Nephron progenitor cell (in vitro differentiated cells): ENCODE measurements at regions not wholly inside any gene's neighbourhood (a gene's known extent, or its start where the extent isn't known, plus 50 kb on each side); places are given as distances from the start of the nearest gene placed in this dataset.

ENCODE experiments used
- DNase-seq: peaks from one replicate; pipeline ENCODE4 v3.0.0; 2021
- H3K27ac Mint-ChIP-seq: 2 replicates; pipeline ENCODE4 v1.8.0; 2021; ENCODE audit warnings: mild to moderate bottlenecking, moderate library complexity, mixed read lengths
- H3K27me3 Mint-ChIP-seq: 2 replicates; pipeline ENCODE4 v1.8.0; 2021; ENCODE audit warnings: mild to moderate bottlenecking, low read depth, mixed read lengths; ENCODE audit not compliant: poor library complexity
- H3K36me3 Mint-ChIP-seq: 2 replicates; pipeline ENCODE4 v1.8.0; 2021; ENCODE audit warnings: low read depth, mixed read lengths
- H3K4me1 Mint-ChIP-seq: 2 replicates; pipeline ENCODE4 v1.8.0; 2021; ENCODE audit warnings: mixed read lengths
- H3K4me3 Mint-ChIP-seq: 2 replicates; pipeline ENCODE4 v1.8.0; 2021; ENCODE audit warnings: mild to moderate bottlenecking, moderate library complexity, mixed read lengths
- H3K9me3 Mint-ChIP-seq: 2 replicates; pipeline ENCODE4 v1.8.0; 2021; ENCODE audit warnings: mild to moderate bottlenecking, moderate library complexity, mixed read lengths
- TF ChIP-seq, protein P1 (sequence below): fragments of 200-600 bp; sonication (generic); IDR thresholded peaks from 2 replicates; pipeline ENCODE4 v1.5.0; 2021; ENCODE audit warnings: antibody characterized with exemption

DNA sequence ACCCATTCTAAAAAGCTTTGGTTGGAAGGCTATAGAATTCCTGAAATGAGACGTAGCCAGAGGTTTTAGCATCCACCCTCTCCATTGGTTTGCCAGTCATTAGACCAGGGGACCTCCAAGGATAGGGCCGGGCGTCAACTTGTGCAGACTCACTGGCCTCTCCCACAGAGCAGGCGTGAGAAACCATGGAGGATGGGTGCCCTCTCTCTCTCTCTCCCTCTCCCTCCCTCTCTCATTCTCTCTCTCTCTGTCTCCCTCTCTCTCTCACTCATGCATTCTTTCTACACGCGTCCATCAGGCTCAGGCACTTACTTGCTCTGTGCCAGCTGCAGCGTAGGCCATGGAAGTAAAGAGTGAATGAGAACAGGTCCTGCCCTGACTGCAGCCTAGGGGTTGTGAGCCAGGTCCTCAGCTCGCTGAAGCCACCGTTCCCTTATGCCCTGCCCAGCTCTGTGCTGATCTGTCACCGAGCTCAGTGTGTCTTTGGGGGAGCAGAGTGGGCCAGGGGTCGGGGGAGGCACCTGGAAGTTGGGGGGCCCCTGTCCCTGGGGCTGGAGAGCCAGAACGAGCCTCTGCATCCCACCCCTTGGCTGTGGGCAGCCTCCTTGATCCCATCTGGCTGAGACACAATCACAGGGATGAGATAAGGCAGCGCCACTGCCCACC is 304.4 kb upstream of the HS6ST1 start:
- TF ChIP-seq, protein P1, sequence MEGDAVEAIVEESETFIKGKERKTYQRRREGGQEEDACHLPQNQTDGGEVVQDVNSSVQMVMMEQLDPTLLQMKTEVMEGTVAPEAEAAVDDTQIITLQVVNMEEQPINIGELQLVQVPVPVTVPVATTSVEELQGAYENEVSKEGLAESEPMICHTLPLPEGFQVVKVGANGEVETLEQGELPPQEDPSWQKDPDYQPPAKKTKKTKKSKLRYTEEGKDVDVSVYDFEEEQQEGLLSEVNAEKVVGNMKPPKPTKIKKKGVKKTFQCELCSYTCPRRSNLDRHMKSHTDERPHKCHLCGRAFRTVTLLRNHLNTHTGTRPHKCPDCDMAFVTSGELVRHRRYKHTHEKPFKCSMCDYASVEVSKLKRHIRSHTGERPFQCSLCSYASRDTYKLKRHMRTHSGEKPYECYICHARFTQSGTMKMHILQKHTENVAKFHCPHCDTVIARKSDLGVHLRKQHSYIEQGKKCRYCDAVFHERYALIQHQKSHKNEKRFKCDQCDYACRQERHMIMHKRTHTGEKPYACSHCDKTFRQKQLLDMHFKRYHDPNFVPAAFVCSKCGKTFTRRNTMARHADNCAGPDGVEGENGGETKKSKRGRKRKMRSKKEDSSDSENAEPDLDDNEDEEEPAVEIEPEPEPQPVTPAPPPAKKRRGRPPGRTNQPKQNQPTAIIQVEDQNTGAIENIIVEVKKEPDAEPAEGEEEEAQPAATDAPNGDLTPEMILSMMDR: no peak
- H3K27ac Mint-ChIP-seq: no peak overlapping the region
- H3K9me3 Mint-ChIP-seq: no peaks in the 10 kb centered on the region
- H3K4me1 Mint-ChIP-seq: peaks cover 69% of the 10 kb centered on the region
- no peak for DNase-seq
- no peaks in the 10 kb centered on the region for H3K36me3 Mint-ChIP-seq
- H3K4me3 Mint-ChIP-seq: no peak overlapping the region
- H3K27me3 Mint-ChIP-seq: peaks cover 12% of the 10 kb centered on the region

GRCh38 chr2:128623776-128624761 is 305.4 kb upstream of the HS6ST1 start:
- no peak for DNase-seq
- peaks cover 73% of the 10 kb centered on the region for H3K4me1 Mint-ChIP-seq
- peak overlapping the region; percentile 66 for H3K27ac Mint-ChIP-seq
- TF ChIP-seq, protein P1: no peak
- H3K27me3 Mint-ChIP-seq: peaks cover 14% of the 10 kb centered on the region
- peak overlapping the region; percentile 12 for H3K4me3 Mint-ChIP-seq
- no peaks in the 10 kb centered on the region for H3K36me3 Mint-ChIP-seq
- no peaks in the 10 kb centered on the region for H3K9me3 Mint-ChIP-seq

DNA sequence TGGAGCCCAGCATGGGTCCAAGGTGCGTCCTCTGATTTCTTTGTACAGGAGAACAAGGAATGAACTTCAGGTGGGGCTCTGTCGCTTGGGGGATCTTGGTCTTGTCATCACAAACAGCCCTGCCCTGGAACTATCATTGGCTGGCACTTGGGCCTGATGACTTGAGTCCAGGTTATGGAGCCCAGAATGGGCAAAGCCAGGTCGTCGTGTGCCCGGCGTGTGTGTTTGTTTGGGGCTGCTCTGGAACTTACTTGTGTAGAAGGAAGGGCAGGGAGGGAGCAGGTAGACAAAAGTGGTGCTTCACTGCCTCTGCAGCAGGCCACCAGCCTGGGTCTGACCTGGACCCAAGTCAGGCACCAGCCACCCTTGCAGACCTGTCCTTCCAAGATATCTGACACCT is 306.3 kb upstream of the HS6ST1 start:
- Mint-ChIP-seq H3K36me3 (no peaks in the 10 kb centered on the region), H3K27me3 (peaks cover 17% of the 10 kb centered on the region), H3K9me3 (no peaks in the 10 kb centered on the region), H3K4me3 (no peak overlapping the region), H3K27ac (peak overlapping the region; percentile 36), H3K4me1 (peaks cover 77% of the 10 kb centered on the region)
- TF ChIP-seq, protein P1: no peak
- no peak for DNase-seq

DNA sequence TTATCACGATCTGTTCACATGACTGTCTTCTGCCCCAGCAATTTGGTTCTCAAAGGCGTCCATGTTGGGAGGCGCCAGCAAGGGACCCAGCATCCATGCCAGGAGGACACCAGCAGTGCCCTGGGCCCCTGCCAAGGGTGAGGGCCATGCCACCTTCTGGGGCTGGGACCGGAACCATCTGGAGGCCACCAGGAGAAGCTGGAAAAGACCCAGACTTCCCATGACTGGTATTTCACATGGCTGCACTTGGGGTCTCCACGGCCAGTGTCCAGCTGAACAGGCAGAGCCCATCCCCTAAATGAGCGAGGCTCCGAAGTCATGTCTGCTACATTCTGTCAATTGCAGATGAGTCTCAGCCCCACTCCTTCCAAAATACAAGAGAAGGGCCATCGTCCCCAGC is 306.8 kb upstream of the HS6ST1 start:
- H3K27ac Mint-ChIP-seq: no peak overlapping the region
- TF ChIP-seq, protein P1: no peak
- DNase-seq: no peak
- H3K4me1 Mint-ChIP-seq: peaks cover 77% of the 10 kb centered on the region
- H3K4me3 Mint-ChIP-seq: no peak overlapping the region
- no peaks in the 10 kb centered on the region for H3K36me3 Mint-ChIP-seq
- peaks cover 17% of the 10 kb centered on the region for H3K27me3 Mint-ChIP-seq
- no peaks in the 10 kb centered on the region for H3K9me3 Mint-ChIP-seq

DNA sequence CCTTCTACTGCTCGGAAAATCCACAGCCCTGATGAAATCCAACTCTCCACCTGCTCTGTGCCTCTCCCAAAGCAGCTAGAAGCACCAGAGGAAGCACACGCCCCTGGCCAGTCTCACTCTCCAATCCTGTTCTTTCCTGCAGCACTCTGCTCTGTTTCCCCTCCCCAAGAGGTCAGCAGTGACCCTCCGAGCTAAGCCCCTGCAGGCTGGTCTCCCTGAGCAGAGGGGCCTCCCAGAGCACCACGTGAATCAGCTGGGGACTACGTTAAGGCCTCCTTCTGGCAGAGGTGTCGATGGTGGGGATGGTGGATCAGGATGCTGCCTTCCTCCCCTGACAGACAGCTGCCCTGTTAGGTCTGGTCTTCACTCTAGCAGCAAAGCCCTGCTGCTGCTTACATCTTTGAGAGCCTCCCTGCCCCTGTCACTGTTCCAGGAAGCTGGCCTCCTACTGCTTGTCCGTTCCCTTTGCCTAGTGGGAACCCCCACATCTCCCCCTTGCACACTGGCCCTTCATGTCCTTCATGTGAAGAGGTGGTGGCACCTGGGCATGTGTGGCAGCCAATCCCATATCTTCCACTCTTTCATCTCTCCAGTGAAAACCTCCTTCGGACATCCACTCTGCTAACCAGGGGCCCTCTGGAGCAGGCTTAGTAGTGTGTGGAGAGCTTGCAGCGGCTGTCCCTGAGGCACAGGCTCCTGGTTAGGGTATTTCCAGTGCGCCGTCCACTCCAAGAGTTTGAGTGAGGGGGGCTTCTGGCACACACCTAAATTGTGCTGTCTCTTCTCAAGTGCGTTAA is 307.5 kb upstream of the HS6ST1 start:
- no peak for DNase-seq
- Mint-ChIP-seq H3K27ac (peak overlapping the region; percentile 49), H3K4me3 (no peak overlapping the region), H3K27me3 (peaks cover 17% of the 10 kb centered on the region), H3K4me1 (peaks cover 72% of the 10 kb centered on the region), H3K36me3 (no peaks in the 10 kb centered on the region), H3K9me3 (no peaks in the 10 kb centered on the region)
- TF ChIP-seq, protein P1: no peak
